Posterior vena cava (tissue), 2 donors: ENCODE measurements at regions not wholly inside any gene's neighbourhood (a gene's known extent, or its start where the extent isn't known, plus 50 kb on each side); places are given as distances from the start of the nearest gene placed in this dataset.
"Not testable (repeated sequence)": the region's sequence is repeated elsewhere in the genome, so short reads cannot be mapped to it uniquely, and the experiment has no call there.

Source experiments
- DNase-seq: peaks from one replicate; pipeline ENCODE4 v3.0.0-alpha.2; 2020; ENCODE audit warnings: low spot score
- intact Hi-C, 2 donors: fragments of 100-400 bp; cut with DNase I; formaldehyde crosslinking; loops; one replicate each; pipeline versions ENCODE4 v1.14.1 to v1.14.2; 2022 to 2023
- donor health status: DM: yes; HTN: yes; CAD: no.
- donor health status: DM: yes; HTN: yes; CAD: no.

DNA sequence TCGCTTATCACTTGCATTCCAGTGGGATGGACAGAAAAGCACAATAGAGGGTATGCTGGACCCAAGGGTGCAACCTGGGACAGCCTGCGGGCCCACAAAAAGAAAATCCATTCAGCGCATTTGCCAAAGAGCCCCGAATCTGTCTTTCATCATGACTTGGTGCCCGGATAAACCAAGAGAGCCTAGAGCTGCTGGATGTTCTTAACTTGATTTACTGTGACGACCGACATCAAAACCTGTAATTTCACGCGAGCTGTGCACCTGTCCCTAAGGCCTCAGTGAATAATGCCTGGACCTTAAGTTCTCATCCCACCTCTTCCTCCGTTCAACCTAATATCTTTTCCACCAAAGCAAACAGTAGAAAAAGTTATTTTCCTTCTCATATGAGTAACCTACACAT lies 115.5 kb upstream of the ACKR3 start:
- DNase-seq, result no peak
- intact Hi-C loops, result no loop called here

DNA sequence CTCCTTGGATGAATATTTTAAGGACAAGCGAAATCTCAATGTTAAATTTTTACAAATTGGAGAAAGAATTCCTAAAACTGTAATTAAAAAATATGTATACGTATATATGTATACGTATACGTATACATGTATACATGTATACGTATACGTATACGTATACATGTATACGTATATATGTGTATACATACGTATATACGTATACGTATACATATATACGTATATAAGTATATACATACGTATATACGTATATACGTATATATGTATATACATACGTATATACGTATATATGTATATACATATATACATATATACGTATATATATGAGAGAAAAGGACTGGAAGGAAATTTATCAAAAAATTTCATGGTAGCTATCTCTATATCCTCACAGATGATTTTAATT lies 110.2 kb upstream of the ACKR3 start:
- DNase-seq, result no peak
- intact Hi-C loops, result no loop called here

DNA sequence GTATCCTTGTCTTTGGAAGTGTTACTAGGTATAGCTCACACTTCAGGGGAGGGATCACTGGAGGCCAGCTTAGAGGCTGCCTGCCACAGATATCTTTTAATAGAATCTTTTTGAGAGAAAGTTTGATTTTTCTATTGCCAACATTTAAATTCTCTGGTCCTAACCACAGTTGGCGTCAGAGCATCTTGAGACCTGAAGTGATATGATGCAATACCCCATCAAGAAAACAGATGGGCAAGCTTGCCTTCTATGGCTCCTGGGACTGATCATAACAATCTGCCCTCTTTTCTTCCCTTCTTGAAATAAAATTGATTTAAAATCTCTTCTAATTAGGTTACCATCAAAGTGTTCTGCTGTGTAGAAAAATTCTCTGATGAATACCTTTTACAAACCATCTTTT lies 105.5 kb upstream of the ACKR3 start:
- intact Hi-C loops, result no loop called here
- DNase-seq, result no peak

DNA sequence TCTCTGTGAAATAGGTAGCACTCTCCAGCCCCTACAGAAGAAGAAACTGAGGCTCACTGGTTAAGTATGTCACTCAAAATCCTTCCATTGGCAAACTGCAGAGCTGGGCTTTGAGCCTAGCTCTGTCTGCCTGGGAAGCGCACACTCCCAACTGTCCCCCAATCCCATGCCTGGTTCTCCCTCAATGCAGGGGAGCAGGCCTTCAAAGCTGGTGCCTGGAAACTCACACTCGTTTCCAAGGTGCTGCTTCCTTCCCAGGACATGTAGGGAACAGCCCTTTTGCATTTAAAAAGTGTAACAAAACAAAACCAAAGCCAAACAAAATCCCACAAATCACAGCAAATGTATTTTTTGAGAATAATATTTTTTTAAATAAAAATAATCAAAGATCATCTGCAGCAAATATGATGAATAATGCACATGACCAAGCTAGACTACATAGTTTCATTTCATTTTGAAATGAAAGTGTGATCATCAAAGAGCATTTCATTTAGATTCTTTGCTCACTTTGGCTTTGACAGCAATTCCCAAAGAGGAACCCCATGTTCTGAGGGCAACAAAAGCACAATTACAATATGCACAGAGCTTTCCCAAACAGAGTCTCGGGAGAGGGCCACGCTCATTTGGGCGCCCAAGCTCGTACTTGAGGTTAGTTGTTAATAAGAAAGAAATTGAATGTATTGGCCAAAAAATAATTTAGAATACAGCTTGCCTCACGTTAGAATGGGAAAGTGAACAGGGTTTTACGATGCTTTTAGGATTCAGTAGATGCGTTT lies 96.7 kb upstream of the ACKR3 start:
- DNase-seq, result no peak
- intact Hi-C loops, result no loop called here

DNA sequence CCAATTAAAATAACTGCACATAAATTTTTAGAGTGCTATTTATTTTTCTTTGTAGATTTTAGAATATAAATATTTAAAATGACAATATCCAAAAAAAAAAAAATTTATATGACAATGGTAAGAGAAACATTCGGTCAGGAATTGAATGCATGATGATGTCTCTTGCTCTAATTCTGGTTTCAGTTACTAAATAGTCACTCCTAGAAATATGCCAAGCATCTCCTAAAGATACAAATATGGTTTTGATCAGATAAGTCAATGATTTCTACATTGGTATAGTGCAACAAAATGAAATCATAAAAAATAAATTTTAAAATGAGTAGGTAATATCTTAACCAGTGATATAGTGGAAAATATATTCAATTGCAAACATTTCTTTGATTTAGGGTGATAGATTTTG lies 95.9 kb upstream of the ACKR3 start:
- intact Hi-C loops, result no loop called here
- DNase-seq, result no peak

DNA sequence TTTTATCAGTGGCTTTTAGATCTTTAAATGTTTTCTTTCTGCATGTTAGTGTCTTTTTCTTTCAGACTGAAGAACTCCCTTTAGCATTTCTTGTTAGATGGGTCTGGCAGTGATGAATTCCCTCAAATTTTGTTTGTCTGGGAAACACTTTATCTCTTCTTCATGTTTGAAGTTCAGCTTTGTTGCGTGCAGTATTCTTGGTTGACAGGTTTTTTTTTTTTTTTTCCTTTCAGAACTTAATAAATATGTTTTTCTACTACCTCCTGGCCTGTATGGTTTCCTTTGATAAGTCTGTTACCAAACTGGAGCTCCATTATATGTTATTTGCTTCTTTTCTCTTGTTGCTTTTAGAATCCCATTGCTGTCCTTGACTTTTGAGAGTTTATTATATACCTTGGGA lies 89.8 kb upstream of the ACKR3 start:
- intact Hi-C loops, result no loop called here
- DNase-seq, result no peak

DNA sequence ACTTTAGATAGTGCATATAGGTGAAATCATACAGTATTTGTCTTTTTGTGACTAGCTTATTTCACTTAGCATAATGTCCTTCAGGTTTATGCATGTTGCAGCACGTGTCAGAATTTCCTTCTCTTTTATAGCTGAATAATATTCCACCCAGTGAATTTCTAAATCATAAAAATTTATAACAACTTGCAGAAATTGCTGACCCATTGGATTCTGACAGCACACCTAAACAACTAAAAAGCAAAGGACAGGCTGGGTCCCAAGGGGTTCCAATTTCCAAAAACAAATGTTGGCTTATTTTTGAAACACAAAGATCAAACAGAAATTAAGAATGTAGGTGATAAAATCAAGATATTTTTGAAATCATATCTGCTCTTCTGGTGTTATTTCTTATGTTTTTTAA lies 86.5 kb upstream of the ACKR3 start:
- no peak for DNase-seq
- intact Hi-C loops, result no loop called here

DNA sequence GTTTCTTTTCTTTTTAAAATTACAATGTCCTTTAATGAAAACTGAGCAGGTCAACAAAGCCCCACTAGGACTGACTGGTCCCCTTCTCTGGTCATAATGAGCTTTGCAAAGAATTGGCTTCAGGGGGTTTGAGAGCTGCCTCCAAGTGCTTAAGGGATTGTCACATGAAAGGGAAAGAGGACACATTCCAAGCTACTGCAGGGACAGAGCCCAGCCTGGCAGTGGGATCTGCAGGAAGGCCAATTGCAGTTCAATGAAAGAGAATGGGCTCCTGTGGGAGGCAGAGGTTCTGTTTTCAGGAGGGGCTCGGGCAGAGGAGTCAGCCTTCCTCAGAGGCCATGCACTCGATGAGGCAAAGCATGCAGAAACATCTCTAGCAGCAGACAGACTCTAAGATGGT lies 84.1 kb upstream of the ACKR3 start:
- intact Hi-C loops, result no loop called here
- no peak for DNase-seq

DNA sequence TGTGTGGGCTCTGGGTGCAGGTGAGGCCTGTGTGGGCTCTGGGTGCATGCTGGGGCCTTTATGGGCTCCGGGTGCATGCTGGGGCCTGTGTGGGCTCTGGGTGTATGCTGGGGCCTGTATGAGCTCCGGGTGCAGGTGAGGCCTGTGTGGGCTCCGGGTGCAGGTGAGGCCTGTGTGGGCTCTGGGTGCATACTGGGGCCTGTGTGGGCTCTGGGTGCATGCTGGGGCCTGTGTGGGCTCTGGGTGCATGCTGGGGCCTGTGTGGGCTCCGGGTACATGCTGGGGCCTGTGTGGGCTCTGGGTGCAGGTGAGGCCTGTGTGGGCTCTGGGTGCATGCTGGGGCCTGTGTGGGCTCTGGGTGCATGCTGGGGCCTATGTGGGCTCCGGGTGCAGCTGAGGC lies 80.5 kb upstream of the ACKR3 start:
- DNase-seq, intact Hi-C loops: not testable (repeated sequence)

DNA sequence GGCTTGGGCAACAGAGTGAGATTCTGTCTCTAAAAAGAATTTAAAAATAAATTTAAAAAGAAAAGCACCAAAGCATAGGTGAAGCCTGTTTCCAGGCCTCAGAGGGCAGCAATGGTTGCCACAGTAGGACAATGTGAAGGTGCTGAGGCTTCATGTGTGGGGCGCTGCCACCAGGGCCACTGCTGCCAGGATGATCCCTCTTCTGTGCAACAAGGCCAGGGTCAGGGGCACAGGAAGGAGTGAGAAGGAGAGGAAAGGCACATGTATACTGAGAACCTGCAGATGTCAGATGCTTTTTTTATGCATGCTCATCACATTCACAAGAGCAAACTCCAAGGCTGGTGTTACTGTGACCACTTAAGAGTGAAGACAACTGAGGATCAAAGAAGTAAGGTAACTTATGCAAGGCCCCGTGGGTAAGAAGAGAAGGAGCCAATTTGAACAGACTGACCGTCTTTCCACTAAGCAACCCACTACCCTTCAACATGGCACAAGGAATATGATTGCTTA lies 79.7 kb upstream of the ACKR3 start:
- no peak for DNase-seq
- intact Hi-C loops, result no loop called here

DNA sequence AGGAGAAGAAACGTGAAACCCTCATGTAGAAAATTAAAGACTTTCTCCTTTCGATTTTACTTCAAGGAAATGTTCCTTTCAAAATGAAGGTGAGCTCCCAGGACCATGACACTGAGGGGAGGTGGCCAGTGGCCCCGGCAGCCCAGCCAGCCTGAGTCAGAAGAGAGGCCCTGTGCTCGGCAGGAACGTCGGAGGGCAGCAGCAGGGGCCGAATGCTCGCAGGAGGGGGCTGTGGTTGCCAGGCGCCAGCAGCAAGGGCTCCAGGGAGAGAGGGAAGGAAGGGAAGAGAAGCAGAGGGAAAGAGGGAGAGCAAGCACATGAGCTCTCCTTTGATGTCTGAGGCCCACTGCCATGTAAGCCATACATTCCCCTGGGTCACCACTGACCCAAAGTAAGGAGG lies 73.3 kb upstream of the ACKR3 start:
- intact Hi-C loops, result no loop called here
- DNase-seq, result no peak

DNA sequence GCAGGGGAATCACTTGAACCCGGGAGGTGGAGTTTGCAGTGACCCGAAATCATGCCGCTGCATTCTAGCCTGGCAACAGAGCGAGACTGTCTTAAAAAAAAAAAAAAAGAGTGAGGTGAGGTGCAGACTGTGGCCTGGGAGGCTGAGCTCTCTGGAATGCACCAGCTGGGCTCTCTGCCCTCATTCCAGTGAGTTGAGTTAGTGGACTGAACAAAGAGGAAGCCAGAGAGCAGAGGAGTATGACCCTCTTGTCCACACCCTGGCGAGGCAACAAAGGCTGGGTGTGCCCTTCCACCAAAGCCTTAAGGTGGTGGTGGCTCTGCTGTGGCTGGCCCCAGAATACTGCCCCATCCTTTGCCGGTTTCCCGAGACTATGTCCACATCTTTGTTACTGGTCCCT lies 71.3 kb upstream of the ACKR3 start:
- DNase-seq, result no peak

DNA sequence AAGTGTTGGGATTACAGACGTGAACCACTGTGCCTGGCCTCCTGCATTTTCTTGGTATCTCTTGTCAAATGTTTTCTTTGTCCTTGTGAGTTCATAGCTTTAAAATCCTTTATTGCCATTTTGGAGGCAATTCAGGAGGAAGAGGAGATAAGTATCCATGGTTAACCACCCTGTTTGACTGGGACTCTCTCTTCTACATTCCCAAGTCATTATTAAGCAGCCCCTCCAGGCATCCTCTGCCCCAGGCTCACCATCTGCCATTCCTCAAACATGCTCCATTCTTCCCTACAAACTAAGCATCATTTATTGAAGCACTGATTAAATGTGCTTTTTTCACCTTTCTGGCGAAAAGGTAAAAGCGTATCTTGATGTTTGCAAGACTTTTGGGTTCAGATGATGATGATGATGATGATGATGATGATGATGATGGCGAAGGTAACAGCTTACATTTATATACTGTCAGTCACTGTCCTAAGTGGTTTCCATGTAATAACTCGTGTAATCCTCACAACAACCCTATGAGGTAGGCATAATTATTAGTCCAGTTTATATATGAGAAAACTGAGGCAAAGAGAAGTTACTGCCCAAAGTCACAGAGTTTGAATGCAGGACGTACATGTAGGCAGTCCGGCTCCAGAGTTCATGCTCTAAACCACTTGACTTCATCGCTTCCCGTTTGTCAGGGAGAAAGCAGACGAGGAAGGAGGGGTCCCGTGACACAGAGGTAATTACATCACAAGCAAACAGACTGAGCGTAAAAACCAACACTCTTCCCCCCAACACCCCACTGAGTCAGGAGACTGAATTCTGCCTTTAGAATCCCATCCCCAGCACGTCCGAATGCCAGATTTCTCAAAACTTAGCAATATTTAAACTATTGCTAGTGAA lies 69.7 kb upstream of the ACKR3 start:
- intact Hi-C loops, result loop anchor here in 1 of 2 donors (10.0 kb wide), 1 partner anchor 535 kb away; no protein-coding TSS in a partner anchor
- DNase-seq, result no peak

More for the DNA sequence above, 71.3 kb upstream of the ACKR3 start:
- intact Hi-C loops, result no loop called here

DNA sequence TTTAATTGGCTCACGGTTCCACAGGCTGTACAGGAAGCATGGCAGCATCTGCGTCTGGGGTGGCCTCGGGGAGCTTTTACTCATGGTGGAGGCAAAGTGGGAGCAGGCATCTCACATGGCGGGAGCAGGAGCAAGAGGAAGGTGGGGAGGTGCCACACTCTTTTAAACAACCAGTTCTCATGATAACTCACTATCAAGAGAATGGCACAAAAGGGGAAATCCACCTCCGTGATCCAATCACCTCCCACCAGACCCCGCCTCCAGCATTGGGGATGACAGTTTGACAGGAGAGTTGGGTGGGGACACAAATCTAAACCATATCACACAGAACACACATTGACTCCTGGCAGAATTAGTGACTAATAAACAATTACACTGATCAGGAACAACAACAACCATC lies 68.6 kb upstream of the ACKR3 start:
- intact Hi-C loops, result loop anchor here in 1 of 2 donors (10.0 kb wide), 1 partner anchor 534 kb away; no protein-coding TSS in a partner anchor

DNA sequence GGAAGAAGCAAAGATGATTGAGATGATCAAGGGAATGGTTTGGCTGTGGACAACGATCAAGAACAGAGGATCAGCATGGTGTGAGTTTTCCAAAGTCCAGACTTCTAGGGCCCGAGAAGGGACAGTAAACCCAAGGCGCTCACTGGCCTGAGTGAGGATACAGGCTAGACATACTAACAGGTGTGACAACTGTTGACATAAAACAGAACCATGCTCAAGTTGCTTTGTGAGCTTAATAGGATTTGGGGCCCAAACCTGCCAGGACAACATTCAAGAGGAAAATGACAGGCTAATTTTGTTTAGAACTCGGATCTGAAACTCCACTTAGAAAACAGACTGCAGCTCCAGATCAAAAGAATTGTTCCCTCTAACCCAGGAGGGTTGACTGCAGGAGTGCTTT lies 68.1 kb upstream of the ACKR3 start:
- no peak for DNase-seq
- intact Hi-C loops, result loop anchor here in 1 of 2 donors (10.0 kb wide), 1 partner anchor 533 kb away; no protein-coding TSS in a partner anchor

More for the DNA sequence above, 68.6 kb upstream of the ACKR3 start:
- DNase-seq, result no peak

DNA sequence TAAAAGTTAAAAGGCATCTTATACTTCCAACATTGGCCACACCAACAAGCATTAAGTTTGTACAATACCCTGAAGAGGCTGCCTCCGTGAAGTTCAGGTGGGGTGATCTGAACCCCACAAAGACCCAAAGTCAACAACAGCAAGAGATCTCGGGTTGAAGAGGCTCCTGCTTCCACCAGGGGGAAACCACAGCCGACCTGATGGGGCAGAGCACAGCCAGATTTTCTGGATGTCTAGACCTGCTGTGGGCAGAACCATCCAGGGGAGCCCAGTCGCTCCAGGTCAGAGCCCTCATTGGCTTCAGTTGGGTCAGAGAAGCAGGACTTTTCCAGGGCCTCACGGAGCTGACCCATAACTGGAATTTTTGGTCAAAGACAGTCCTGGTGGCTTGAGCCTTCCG lies 66.5 kb upstream of the ACKR3 start:
- intact Hi-C loops, result loop anchor here in 1 of 2 donors (10.0 kb wide), 1 partner anchor 532 kb away; no protein-coding TSS in a partner anchor
- DNase-seq, result no peak

DNA sequence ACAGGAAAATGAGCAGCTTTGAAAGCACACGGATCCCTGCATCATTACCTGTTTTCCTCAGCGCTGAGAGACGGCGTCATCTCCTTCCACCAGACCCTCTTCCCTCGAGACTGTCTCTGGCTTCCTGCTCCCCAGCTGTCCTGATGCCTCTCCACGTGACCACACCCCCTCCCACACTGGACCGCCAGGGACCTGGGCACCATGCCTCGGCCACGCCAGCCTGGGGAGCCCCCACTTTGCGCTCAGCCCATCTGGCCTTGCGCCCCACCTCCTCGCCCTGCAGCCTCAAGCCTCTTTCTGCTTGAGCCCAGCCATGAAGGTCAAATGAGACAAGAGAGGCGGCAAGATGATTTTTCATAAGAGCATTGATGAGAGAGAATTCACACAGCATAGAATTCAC lies 66.0 kb upstream of the ACKR3 start:
- intact Hi-C loops, result loop anchor here in 1 of 2 donors (10.0 kb wide), 1 partner anchor 531 kb away; no protein-coding TSS in a partner anchor
- DNase-seq, result no peak

DNA sequence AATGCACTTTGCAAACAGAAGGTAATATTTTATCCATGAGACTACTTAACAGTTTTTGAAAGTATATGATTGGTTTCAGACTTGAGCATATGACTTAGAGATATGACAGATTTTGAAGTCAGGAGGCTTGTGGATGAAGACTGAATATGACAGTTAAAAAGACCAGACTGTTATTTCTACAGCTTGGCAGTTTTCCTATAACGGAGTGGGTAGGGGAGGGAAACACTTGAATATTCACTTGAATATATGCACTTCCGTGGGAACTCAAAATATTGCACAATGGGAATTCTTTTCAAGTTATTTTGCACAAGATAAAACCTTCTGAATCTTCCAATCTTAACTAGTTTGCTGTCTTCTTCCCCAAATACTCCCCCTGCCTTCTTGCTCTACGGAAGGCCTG lies 64.6 kb upstream of the ACKR3 start:
- DNase-seq, result no peak
- intact Hi-C loops, result loop anchor here (5.0 to 10.0 kb wide), 2 partner anchors 47 to 530 kb away; no protein-coding TSS in a partner anchor

DNA sequence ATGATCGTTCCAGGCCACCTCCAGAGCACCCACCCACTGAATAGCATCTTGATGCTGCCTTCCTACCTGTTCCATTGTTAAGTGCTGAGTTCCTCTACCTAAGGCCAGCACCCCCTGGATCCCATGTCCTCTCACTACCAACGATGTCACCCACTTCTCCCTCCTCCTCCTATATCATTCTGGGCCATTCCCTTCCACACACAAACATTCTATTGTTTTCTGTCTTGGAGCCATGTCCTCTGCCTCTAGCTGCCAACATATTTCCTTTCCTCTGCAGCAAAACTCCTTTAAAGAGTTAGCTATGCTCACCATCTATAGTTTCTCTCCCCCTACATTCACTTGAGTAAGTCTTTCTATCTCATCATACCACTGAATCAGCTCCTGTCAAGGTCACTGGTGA lies 64.0 kb upstream of the ACKR3 start:
- intact Hi-C loops, result loop anchor here (5.0 to 10.0 kb wide), 2 partner anchors 47 to 529 kb away; no protein-coding TSS in a partner anchor
- DNase-seq, result no peak
